ENCODE measurements at regions not wholly inside any gene's neighbourhood (a gene's known extent, or its start where the extent isn't known, plus 50 kb on each side); places are given as distances from the start of the nearest gene placed in this dataset.
"Not testable (repeated sequence)": the region's sequence is repeated elsewhere in the genome, so short reads cannot be mapped to it uniquely, and the experiment has no call there.

- no peaks in the 10 kb centered on the region for H3K27me3 ChIP-seq
- H3K27ac ChIP-seq (replicated peaks in 1 of 4): no peak overlapping the region
- TF ChIP-seq POLR2A (IDR thresholded peaks at IDR 0.05; ENCODE audit: low read depth) (no peak), CTCF (IDR thresholded peaks at IDR 0.05) (no peak), EP300 (IDR thresholded peaks at IDR 0.05) (no peak), POLR2AphosphoS5 (IDR thresholded peaks at IDR 0.05) (no peak)
- H3K4me3 ChIP-seq: no peak overlapping the region
- no peak for DNase-seq (ENCODE audit: extremely low spot score)
- WGBS: 86% methylated on average over 15 of the region's 15 CpGs
- no peaks in the 10 kb centered on the region for H3K9me3 ChIP-seq
- H3K36me3 ChIP-seq: no peaks in the 10 kb centered on the region
- intact Hi-C loops (cut with DNase I): no loop called here
- H3K4me1 ChIP-seq: no peaks in the 10 kb centered on the region
Observed at GRCh38 chr7:69534461-69535041, 63.7 kb upstream of the AUTS2 start.

- H3K4me1 ChIP-seq: no peaks in the 10 kb centered on the region
- TF ChIP-seq POLR2A (IDR thresholded peaks at IDR 0.05; ENCODE audit: low read depth): no peak
- TF ChIP-seq EP300 (IDR thresholded peaks at IDR 0.05): no peak
- no peak for TF ChIP-seq POLR2AphosphoS5 (IDR thresholded peaks at IDR 0.05)
- TF ChIP-seq CTCF (IDR thresholded peaks at IDR 0.05): no peak
- H3K27ac ChIP-seq (replicated peaks in 1 of 4): no peak overlapping the region
- no peak for DNase-seq (ENCODE audit: extremely low spot score)
- 88% methylated on average over 4 of the region's 4 CpGs for whole genome bisulfite sequencing
- no peaks in the 10 kb centered on the region for H3K27me3 ChIP-seq
- H3K9me3 ChIP-seq: peaks cover 0 to 13% (median 0%) of the 10 kb centered on the region in 4 donors
- intact Hi-C loops (cut with DNase I): no loop called here
- no peaks in the 10 kb centered on the region for H3K36me3 ChIP-seq
- H3K4me3 ChIP-seq: no peak overlapping the region
Observed at GRCh38 chr7:69537691-69538090, 60.6 kb upstream of the AUTS2 start.

- peaks cover 0 to 13% (median 0%) of the 10 kb centered on the region in 4 donors for H3K9me3 ChIP-seq
- no peaks in the 10 kb centered on the region for H3K4me1 ChIP-seq
- no peaks in the 10 kb centered on the region for H3K36me3 ChIP-seq
- WGBS: 87% methylated on average over 4 of the region's 4 CpGs
- H3K27ac ChIP-seq (replicated peaks in 1 of 4): no peak overlapping the region
- H3K27me3 ChIP-seq: no peaks in the 10 kb centered on the region
- TF ChIP-seq CTCF (IDR thresholded peaks at IDR 0.05): no peak
- TF ChIP-seq EP300 (IDR thresholded peaks at IDR 0.05): no peak
- TF ChIP-seq POLR2A (IDR thresholded peaks at IDR 0.05; ENCODE audit: low read depth): no peak
- no peak for TF ChIP-seq POLR2AphosphoS5 (IDR thresholded peaks at IDR 0.05)
- intact Hi-C loops (cut with DNase I): no loop called here
- H3K4me3 ChIP-seq: no peak overlapping the region
- no peak for DNase-seq (ENCODE audit: extremely low spot score)
Observed at GRCh38 chr7:69539531-69539930, 58.7 kb upstream of the AUTS2 start.

GRCh38 chr7:69540287-69540686, 58.0 kb upstream of the AUTS2 start:
- peaks cover 0 to 13% (median 0%) of the 10 kb centered on the region in 4 donors for H3K9me3 ChIP-seq
- no peak for TF ChIP-seq CTCF (IDR thresholded peaks at IDR 0.05)
- TF ChIP-seq EP300 (IDR thresholded peaks at IDR 0.05): no peak
- no peak for TF ChIP-seq POLR2AphosphoS5 (IDR thresholded peaks at IDR 0.05)
- TF ChIP-seq POLR2A (IDR thresholded peaks at IDR 0.05; ENCODE audit: low read depth): no peak
- H3K27ac ChIP-seq (replicated peaks in 1 of 4): no peak overlapping the region
- 100% methylated on average over 3 of the region's 3 CpGs for WGBS
- H3K4me1 ChIP-seq: no peaks in the 10 kb centered on the region
- H3K27me3 ChIP-seq: no peaks in the 10 kb centered on the region
- no peak overlapping the region for H3K4me3 ChIP-seq
- intact Hi-C loops (cut with DNase I): no loop called here
- no peak for DNase-seq (ENCODE audit: extremely low spot score)
- H3K36me3 ChIP-seq: no peaks in the 10 kb centered on the region

- H3K4me3 ChIP-seq; H3K27ac ChIP-seq (replicated peaks in 1 of 4); intact Hi-C loops (cut with DNase I); H3K4me1 ChIP-seq; DNase-seq (ENCODE audit: extremely low spot score); H3K27me3 ChIP-seq; H3K36me3 ChIP-seq: not testable (repeated sequence)
- peaks cover 0 to 13% (median 0%) of the 10 kb centered on the region in 4 donors for H3K9me3 ChIP-seq
- WGBS: 93% methylated on average over 6 of the region's 6 CpGs
Observed at GRCh38 chr7:69541779-69542432, 56.4 kb upstream of the AUTS2 start.

Measured in esophagus muscularis mucosa (tissue), 4 donors.